Sigmoid colon (tissue), 4 donors: ENCODE measurements at regions not wholly inside any gene's neighbourhood (a gene's known extent, or its start where the extent isn't known, plus 50 kb on each side); places are given as distances from the start of the nearest gene placed in this dataset.

Experiments used
- EP300 ChIP-seq, 4 donors: sonication (generic); formaldehyde crosslinking; IDR thresholded peaks; one replicate each; pipeline ENCODE4 v1.6.1; 2017; ENCODE audit warnings: antibody characterized with exemption in 4 of 4
- POLR2A ChIP-seq, 2 donors: fragments of 450-650 bp; IDR thresholded peaks; one replicate each; pipeline ENCODE4 v1.6.1; 2016; ENCODE audit warnings: antibody characterized with exemption in 2 of 2, mild to moderate bottlenecking in 2 of 2, moderate library complexity in 2 of 2
- POLR2AphosphoS5 ChIP-seq, 4 donors: sonication (generic); formaldehyde crosslinking; IDR thresholded peaks; one replicate each; pipeline ENCODE4 v1.6.1; 2017; ENCODE audit warnings: antibody characterized with exemption in 4 of 4
- TF ChIP-seq, protein P1 (sequence below), 4 experiments: fragments of 450-650 bp in 3 of 4; fragments of 200-600 bp in 1 of 4; IDR thresholded peaks; one replicate each; pipeline ENCODE4 v1.5.1; 2016 to 2019; ENCODE audit warnings: antibody characterized with exemption in 4 of 4, mild to moderate bottlenecking in 3 of 4, moderate library complexity in 2 of 4

DNA sequence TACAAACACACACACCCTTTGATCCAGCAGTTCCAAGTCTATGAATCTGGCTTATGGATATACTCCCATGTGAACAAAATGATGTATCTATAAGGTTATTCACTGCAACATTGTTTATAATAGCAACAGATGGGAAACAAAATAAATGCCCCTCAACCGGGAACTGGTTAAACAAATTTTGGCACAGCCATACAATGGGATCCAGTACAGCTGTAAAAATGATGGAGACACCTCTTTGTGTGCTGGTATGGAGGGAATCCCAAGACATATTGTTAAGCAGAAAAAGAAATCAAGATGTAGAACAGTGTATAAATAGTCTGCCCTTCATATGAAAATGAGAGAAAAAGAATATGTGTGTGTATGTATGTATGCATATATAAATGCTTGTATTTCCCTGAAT lies 155.5 kb downstream of the SNX10 start:
- TF ChIP-seq, protein P1, sequence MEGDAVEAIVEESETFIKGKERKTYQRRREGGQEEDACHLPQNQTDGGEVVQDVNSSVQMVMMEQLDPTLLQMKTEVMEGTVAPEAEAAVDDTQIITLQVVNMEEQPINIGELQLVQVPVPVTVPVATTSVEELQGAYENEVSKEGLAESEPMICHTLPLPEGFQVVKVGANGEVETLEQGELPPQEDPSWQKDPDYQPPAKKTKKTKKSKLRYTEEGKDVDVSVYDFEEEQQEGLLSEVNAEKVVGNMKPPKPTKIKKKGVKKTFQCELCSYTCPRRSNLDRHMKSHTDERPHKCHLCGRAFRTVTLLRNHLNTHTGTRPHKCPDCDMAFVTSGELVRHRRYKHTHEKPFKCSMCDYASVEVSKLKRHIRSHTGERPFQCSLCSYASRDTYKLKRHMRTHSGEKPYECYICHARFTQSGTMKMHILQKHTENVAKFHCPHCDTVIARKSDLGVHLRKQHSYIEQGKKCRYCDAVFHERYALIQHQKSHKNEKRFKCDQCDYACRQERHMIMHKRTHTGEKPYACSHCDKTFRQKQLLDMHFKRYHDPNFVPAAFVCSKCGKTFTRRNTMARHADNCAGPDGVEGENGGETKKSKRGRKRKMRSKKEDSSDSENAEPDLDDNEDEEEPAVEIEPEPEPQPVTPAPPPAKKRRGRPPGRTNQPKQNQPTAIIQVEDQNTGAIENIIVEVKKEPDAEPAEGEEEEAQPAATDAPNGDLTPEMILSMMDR (IDR thresholded peaks at IDR 0.05) = no peak
- TF ChIP-seq POLR2A (IDR thresholded peaks at IDR 0.05) (no peak), EP300 (IDR thresholded peaks at IDR 0.05) (no peak), POLR2AphosphoS5 (IDR thresholded peaks at IDR 0.05) (no peak)
